ENCODE measurements at regions not wholly inside any gene's neighbourhood (a gene's known extent, or its start where the extent isn't known, plus 50 kb on each side); places are given as distances from the start of the nearest gene placed in this dataset.

GRCh38 chr1:29455781-29456180 lies 219.5 kb downstream of the PTPRU start:
- no peak for TF ChIP-seq EZH2phosphoT487 (IDR thresholded peaks at IDR 0.05)
- TF ChIP-seq EZH2 (IDR thresholded peaks at IDR 0.05) = no peak
- TF ChIP-seq CTCF (IDR thresholded peaks at IDR 0.05) = no peak

Measured in neural progenitor cell (in vitro differentiated cells).